HEK293T (cell line): ENCODE measurements at regions not wholly inside any gene's neighbourhood (a gene's known extent, or its start where the extent isn't known, plus 50 kb on each side); places are given as distances from the start of the nearest gene placed in this dataset.

ENCODE experiments used
- ELF4 ChIP-seq: fragments of 450-650 bp; IDR thresholded peaks from 2 replicates; pipeline ENCODE4 v1.6.1; 2017; ENCODE audit warnings: antibody characterized with exemption
- FOXA1 ChIP-seq: fragments of 450-650 bp; IDR thresholded peaks from 2 replicates; pipeline ENCODE4 v1.6.1; 2016; ENCODE audit warnings: mild to moderate bottlenecking
- FOXM1 ChIP-seq: fragments of 450-650 bp; IDR thresholded peaks from 2 replicates; pipeline ENCODE4 v1.6.1; 2017; ENCODE audit warnings: mild to moderate bottlenecking, borderline replicate concordance
- HDGF ChIP-seq: fragments of 450-650 bp; IDR thresholded peaks from 2 replicates; pipeline ENCODE4 v1.6.1; 2017; ENCODE audit warnings: antibody characterized with exemption, borderline replicate concordance
- NFRKB ChIP-seq: fragments of 450-650 bp; IDR thresholded peaks from 2 replicates; pipeline ENCODE4 v1.6.1; 2016; ENCODE audit warnings: mild to moderate bottlenecking, moderate library complexity
- TARDBP ChIP-seq: fragments of 450-650 bp; IDR thresholded peaks from 2 replicates; pipeline ENCODE4 v1.6.1; 2016

GRCh38 chr2:64223055-64223454, 78.8 kb upstream of the PELI1 start:
- no peak for TF ChIP-seq FOXM1
- TF ChIP-seq NFRKB, result no peak
- no peak for TF ChIP-seq TARDBP
- no peak for TF ChIP-seq HDGF
- no peak for TF ChIP-seq ELF4
- no peak for TF ChIP-seq FOXA1
